AG04449 (cell line): ENCODE measurements at regions not wholly inside any gene's neighbourhood (a gene's known extent, or its start where the extent isn't known, plus 50 kb on each side); places are given as distances from the start of the nearest gene placed in this dataset.

Experiments
- CTCF ChIA-PET: fragments of 350-600 bp; formaldehyde crosslinking; extraction: SDS; loops from one replicate; lab custom pipeline; 2021; ENCODE audit warnings: antibody characterized with exemption; lab: Yijun Ruan, JAX
- POLR2A ChIA-PET: fragments of 400-600, 350-600 bp; formaldehyde crosslinking; extraction: SDS; loops from one replicate; lab custom pipeline; 2020; ENCODE audit warnings: antibody characterized with exemption, inconsistent platforms; lab: Yijun Ruan, JAX
- DNase-seq: peaks from one replicate; pipeline ENCODE4 v3.0.0-alpha.2; 2010; ENCODE audit warnings: low read depth, low spot score
- H3K4me3 ChIP-seq: 2 replicates; pipeline ENCODE4 v1.5.1; 2011; ENCODE audit warnings: low read depth, mild to moderate bottlenecking, control low read depth, low read length
- CTCF ChIP-seq: IDR thresholded peaks from one replicate; pipeline ENCODE4 v1.5.1; 2011; ENCODE audit warnings: mild to moderate bottlenecking, moderate library complexity, low read length, control low read depth, inconsistent platforms; ENCODE audit not compliant: insufficient read depth; ENCODE audit errors: missing control alignments

- no peak overlapping the region for H3K4me3 ChIP-seq
- POLR2A ChIA-PET = no interaction called here
- CTCF ChIA-PET = no interaction called here
Measured at GRCh38 chr11:45494738-45495137, 170.7 kb downstream of the CHST1 start.

GRCh38 chr11:45489281-45489905 lies 176.0 kb downstream of the CHST1 start:
- CTCF ChIA-PET = no interaction called here
- no peak overlapping the region for H3K4me3 ChIP-seq
- no peak for DNase-seq
- no peak for TF ChIP-seq CTCF
- POLR2A ChIA-PET = no interaction called here

More at GRCh38 chr11:45494738-45495137, 170.7 kb downstream of the CHST1 start:
- no peak for DNase-seq
- TF ChIP-seq CTCF = no peak

GRCh38 chr11:45486461-45486860 lies 179.0 kb downstream of the CHST1 start:
- ChIA-PET POLR2A (no interaction called here), CTCF (interaction anchor here (0.8 to 1.7 kb wide), 2 partner anchors 10 to 115 kb away, joined by 3 to 7 read pairs; no protein-coding TSS in a partner anchor)
- H3K4me3 ChIP-seq = no peak overlapping the region
- no peak for DNase-seq
- no peak for TF ChIP-seq CTCF

- TF ChIP-seq CTCF = no peak
- CTCF ChIA-PET = interaction anchor here (0.6 kb wide), 1 partner anchor 287 kb away, joined by 4 read pairs; no protein-coding TSS in a partner anchor
- POLR2A ChIA-PET = no interaction called here
- no peak overlapping the region for H3K4me3 ChIP-seq
- DNase-seq = no peak
Measured at GRCh38 chr11:45485070-45485707, 180.2 kb downstream of the CHST1 start.

GRCh38 chr11:45484326-45484883 lies 181.0 kb downstream of the CHST1 start:
- ChIA-PET POLR2A (no interaction called here), CTCF (interaction anchor here (0.6 kb wide), 1 partner anchor 287 kb away, joined by 4 read pairs; no protein-coding TSS in a partner anchor)
- DNase-seq = no peak
- no peak overlapping the region for H3K4me3 ChIP-seq
- no peak for TF ChIP-seq CTCF

- no peak for TF ChIP-seq CTCF
- ChIA-PET CTCF (no interaction called here), POLR2A (no interaction called here)
Measured at GRCh38 chr11:45483416-45483815, 182.0 kb downstream of the CHST1 start.

More at GRCh38 chr11:45483416-45483815, 182.0 kb downstream of the CHST1 start:
- no peak overlapping the region for H3K4me3 ChIP-seq
- DNase-seq = no peak
